ENCODE measurements at regions not wholly inside any gene's neighbourhood (a gene's known extent, or its start where the extent isn't known, plus 50 kb on each side); places are given as distances from the start of the nearest gene placed in this dataset.

GRCh38 chr5:108436696-108437095, 54.8 kb upstream of the FBXL17 start:
- no peaks in the 10 kb centered on the region for H3K9me3 ChIP-seq (ENCODE audit: insufficient read depth, low read length, severe bottlenecking)
- ATAC-seq (ENCODE audit: insufficient read depth, low read depth) = no peak
- H3K4me3 ChIP-seq (ENCODE audit: low read depth in 1 of 2, low read length in 2 of 2) = no peak overlapping the region
- DNase-seq = no peak
- H3K27ac ChIP-seq (ENCODE audit: low read length) = no peak overlapping the region
- H3K27me3 ChIP-seq (ENCODE audit: insufficient read depth, low read length, poor library complexity) = no peaks in the 10 kb centered on the region
- H3K36me3 ChIP-seq (ENCODE audit: insufficient read depth, low read length) = no peaks in the 10 kb centered on the region
- H3K4me1 ChIP-seq (ENCODE audit: insufficient read depth, low read length) = no peaks in the 10 kb centered on the region
- no peaks in the 10 kb centered on the region for H3K79me2 ChIP-seq (ENCODE audit: insufficient read depth, low read length)
- H3K9ac ChIP-seq (ENCODE audit: low read depth, low read length) = no peak overlapping the region
- H3K4me2 ChIP-seq (ENCODE audit: insufficient read depth, low read length) = no peak overlapping the region
- TF ChIP-seq EZH2 (IDR thresholded peaks at IDR 0.05; ENCODE audit: borderline replicate concordance, low read depth, low read length, severe bottlenecking) = no peak
- H2AFZ ChIP-seq (ENCODE audit: low read depth, low read length) = no peak overlapping the region
- H4K20me1 ChIP-seq (ENCODE audit: insufficient read depth, low read length) = no peaks in the 10 kb centered on the region

- no peak for ATAC-seq (ENCODE audit: insufficient read depth, low read depth)
- TF ChIP-seq CTCF (IDR thresholded peaks at IDR 0.05; ENCODE audit: borderline replicate concordance, extremely low read depth, low read length, poor library complexity, severe bottlenecking) (no peak), EZH2 (IDR thresholded peaks at IDR 0.05; ENCODE audit: borderline replicate concordance, low read depth, low read length, severe bottlenecking) (no peak)
Observed at GRCh38 chr5:108433600-108433999, 51.7 kb upstream of the FBXL17 start.

GRCh38 chr5:108432024-108432423, 50.1 kb upstream of the FBXL17 start:
- no peaks in the 10 kb centered on the region for H4K20me1 ChIP-seq (ENCODE audit: insufficient read depth, low read length)
- H3K9ac ChIP-seq (ENCODE audit: low read depth, low read length) = no peak overlapping the region
- no peaks in the 10 kb centered on the region for H3K79me2 ChIP-seq (ENCODE audit: insufficient read depth, low read length)
- no peak for DNase-seq
- no peaks in the 10 kb centered on the region for H3K9me3 ChIP-seq (ENCODE audit: insufficient read depth, low read length, severe bottlenecking)
- TF ChIP-seq EZH2 (IDR thresholded peaks at IDR 0.05; ENCODE audit: borderline replicate concordance, low read depth, low read length, severe bottlenecking) (no peak), CTCF (IDR thresholded peaks at IDR 0.05; ENCODE audit: borderline replicate concordance, extremely low read depth, low read length, poor library complexity, severe bottlenecking) (no peak)
- no peak overlapping the region for H2AFZ ChIP-seq (ENCODE audit: low read depth, low read length)
- ATAC-seq (ENCODE audit: insufficient read depth, low read depth) = no peak
- H3K4me3 ChIP-seq (ENCODE audit: low read depth in 1 of 2, low read length in 2 of 2) = no peak overlapping the region
- H3K36me3 ChIP-seq (ENCODE audit: insufficient read depth, low read length) = no peaks in the 10 kb centered on the region
- no peaks in the 10 kb centered on the region for H3K27me3 ChIP-seq (ENCODE audit: insufficient read depth, low read length, poor library complexity)
- no peak overlapping the region for H3K4me2 ChIP-seq (ENCODE audit: insufficient read depth, low read length)
- H3K27ac ChIP-seq (ENCODE audit: low read length) = no peak overlapping the region
- H3K4me1 ChIP-seq (ENCODE audit: insufficient read depth, low read length) = no peaks in the 10 kb centered on the region

More at GRCh38 chr5:108433600-108433999, 51.7 kb upstream of the FBXL17 start:
- DNase-seq = no peak
- H3K9me3 ChIP-seq (ENCODE audit: insufficient read depth, low read length, severe bottlenecking) = no peaks in the 10 kb centered on the region
- H3K36me3 ChIP-seq (ENCODE audit: insufficient read depth, low read length) = no peaks in the 10 kb centered on the region
- no peaks in the 10 kb centered on the region for H3K79me2 ChIP-seq (ENCODE audit: insufficient read depth, low read length)
- no peak overlapping the region for H3K4me3 ChIP-seq (ENCODE audit: low read depth in 1 of 2, low read length in 2 of 2)
- H3K4me2 ChIP-seq (ENCODE audit: insufficient read depth, low read length) = no peak overlapping the region
- H3K9ac ChIP-seq (ENCODE audit: low read depth, low read length) = no peak overlapping the region
- no peaks in the 10 kb centered on the region for H3K27me3 ChIP-seq (ENCODE audit: insufficient read depth, low read length, poor library complexity)
- H2AFZ ChIP-seq (ENCODE audit: low read depth, low read length) = no peak overlapping the region
- no peak overlapping the region for H3K27ac ChIP-seq (ENCODE audit: low read length)
- H4K20me1 ChIP-seq (ENCODE audit: insufficient read depth, low read length) = no peaks in the 10 kb centered on the region
- H3K4me1 ChIP-seq (ENCODE audit: insufficient read depth, low read length) = no peaks in the 10 kb centered on the region
